SU-DHL-6 (cell line): ENCODE measurements at regions not wholly inside any gene's neighbourhood (a gene's known extent, or its start where the extent isn't known, plus 50 kb on each side); places are given as distances from the start of the nearest gene placed in this dataset.

ENCODE experiments used
- CTCF ChIP-seq: fragments of 200-600 bp; sonication (generic); IDR thresholded peaks from one replicate; pipeline ENCODE4 v1.5.1; 2017; ENCODE audit warnings: antibody characterized with exemption, mild to moderate bottlenecking, low read length, moderate library complexity; ENCODE audit not compliant: insufficient read depth, poor library complexity, severe bottlenecking
- EZH2phosphoT487 ChIP-seq: fragments of 200-600 bp; sonication (generic), shearing (Covaris generic); conservative IDR thresholded peaks from 2 replicates; pipeline ENCODE4 v1.6.1; 2018; ENCODE audit warnings: mild to moderate bottlenecking, antibody characterized with exemption, low read length, moderate library complexity, mixed read lengths

- no peak for TF ChIP-seq CTCF
- TF ChIP-seq EZH2phosphoT487 = no peak
These were observed 546.8 kb downstream of the TBL1XR1 start for GRCh38 chr3:176650478-176650877.
